ENCODE measurements at regions not wholly inside any gene's neighbourhood (a gene's known extent, or its start where the extent isn't known, plus 50 kb on each side); places are given as distances from the start of the nearest gene placed in this dataset.

GRCh38 chr5:168064457-168064856 is 227.0 kb upstream of the WWC1 start:
- DNase-seq (ENCODE audit: extremely low read depth, low read depth), result no peak
- no peak for TF ChIP-seq CTCF (IDR thresholded peaks at IDR 0.05; ENCODE audit: low read depth, low read length)

- no peak for DNase-seq (ENCODE audit: extremely low read depth, low read depth)
- no peak for TF ChIP-seq CTCF (IDR thresholded peaks at IDR 0.05; ENCODE audit: low read depth, low read length)
Observed at GRCh38 chr5:168064933-168065622, 226.4 kb upstream of the WWC1 start.

GRCh38 chr5:168066536-168067208 is 224.8 kb upstream of the WWC1 start:
- no peak for TF ChIP-seq CTCF (IDR thresholded peaks at IDR 0.05; ENCODE audit: low read depth, low read length)
- DNase-seq (ENCODE audit: extremely low read depth, low read depth), result no peak

GRCh38 chr5:168070761-168071160 is 220.7 kb upstream of the WWC1 start:
- no peak for DNase-seq (ENCODE audit: extremely low read depth, low read depth)
- no peak for TF ChIP-seq CTCF (IDR thresholded peaks at IDR 0.05; ENCODE audit: low read depth, low read length)

GRCh38 chr5:168072665-168073064 is 218.8 kb upstream of the WWC1 start:
- DNase-seq (ENCODE audit: extremely low read depth, low read depth), result no peak

GRCh38 chr5:168073311-168073710 is 218.1 kb upstream of the WWC1 start:
- no peak for TF ChIP-seq CTCF (IDR thresholded peaks at IDR 0.05; ENCODE audit: low read depth, low read length)
- no peak for DNase-seq (ENCODE audit: extremely low read depth, low read depth)

More at GRCh38 chr5:168072665-168073064, 218.8 kb upstream of the WWC1 start:
- no peak for TF ChIP-seq CTCF (IDR thresholded peaks at IDR 0.05; ENCODE audit: low read depth, low read length)

- no peak for DNase-seq (ENCODE audit: extremely low read depth, low read depth)
- no peak for TF ChIP-seq CTCF (IDR thresholded peaks at IDR 0.05; ENCODE audit: low read depth, low read length)
Observed at GRCh38 chr5:168073991-168074800, 217.2 kb upstream of the WWC1 start.
